ENCODE measurements at regions not wholly inside any gene's neighbourhood (a gene's known extent, or its start where the extent isn't known, plus 50 kb on each side); places are given as distances from the start of the nearest gene placed in this dataset.

DNA sequence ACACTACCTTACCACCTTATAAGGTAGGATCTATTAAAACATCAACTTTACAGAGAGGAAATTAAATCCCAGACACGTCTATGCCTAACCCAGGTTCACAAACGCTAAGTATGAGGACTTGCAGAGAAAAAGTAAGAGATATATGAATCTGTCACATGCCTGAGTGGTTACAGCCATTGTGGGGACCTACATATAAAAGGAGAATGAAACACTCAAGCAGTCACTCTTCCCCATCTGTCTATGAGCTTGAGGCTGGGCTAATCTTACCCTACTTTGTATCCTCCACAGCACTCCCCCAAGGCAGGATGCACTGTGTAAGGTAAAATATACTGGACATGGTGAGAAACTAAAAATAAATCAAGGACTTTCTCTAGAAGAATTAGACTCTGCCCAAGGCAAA is 339.9 kb downstream of the HNRNPD start (continued):
- TF ChIP-seq, protein P1, sequence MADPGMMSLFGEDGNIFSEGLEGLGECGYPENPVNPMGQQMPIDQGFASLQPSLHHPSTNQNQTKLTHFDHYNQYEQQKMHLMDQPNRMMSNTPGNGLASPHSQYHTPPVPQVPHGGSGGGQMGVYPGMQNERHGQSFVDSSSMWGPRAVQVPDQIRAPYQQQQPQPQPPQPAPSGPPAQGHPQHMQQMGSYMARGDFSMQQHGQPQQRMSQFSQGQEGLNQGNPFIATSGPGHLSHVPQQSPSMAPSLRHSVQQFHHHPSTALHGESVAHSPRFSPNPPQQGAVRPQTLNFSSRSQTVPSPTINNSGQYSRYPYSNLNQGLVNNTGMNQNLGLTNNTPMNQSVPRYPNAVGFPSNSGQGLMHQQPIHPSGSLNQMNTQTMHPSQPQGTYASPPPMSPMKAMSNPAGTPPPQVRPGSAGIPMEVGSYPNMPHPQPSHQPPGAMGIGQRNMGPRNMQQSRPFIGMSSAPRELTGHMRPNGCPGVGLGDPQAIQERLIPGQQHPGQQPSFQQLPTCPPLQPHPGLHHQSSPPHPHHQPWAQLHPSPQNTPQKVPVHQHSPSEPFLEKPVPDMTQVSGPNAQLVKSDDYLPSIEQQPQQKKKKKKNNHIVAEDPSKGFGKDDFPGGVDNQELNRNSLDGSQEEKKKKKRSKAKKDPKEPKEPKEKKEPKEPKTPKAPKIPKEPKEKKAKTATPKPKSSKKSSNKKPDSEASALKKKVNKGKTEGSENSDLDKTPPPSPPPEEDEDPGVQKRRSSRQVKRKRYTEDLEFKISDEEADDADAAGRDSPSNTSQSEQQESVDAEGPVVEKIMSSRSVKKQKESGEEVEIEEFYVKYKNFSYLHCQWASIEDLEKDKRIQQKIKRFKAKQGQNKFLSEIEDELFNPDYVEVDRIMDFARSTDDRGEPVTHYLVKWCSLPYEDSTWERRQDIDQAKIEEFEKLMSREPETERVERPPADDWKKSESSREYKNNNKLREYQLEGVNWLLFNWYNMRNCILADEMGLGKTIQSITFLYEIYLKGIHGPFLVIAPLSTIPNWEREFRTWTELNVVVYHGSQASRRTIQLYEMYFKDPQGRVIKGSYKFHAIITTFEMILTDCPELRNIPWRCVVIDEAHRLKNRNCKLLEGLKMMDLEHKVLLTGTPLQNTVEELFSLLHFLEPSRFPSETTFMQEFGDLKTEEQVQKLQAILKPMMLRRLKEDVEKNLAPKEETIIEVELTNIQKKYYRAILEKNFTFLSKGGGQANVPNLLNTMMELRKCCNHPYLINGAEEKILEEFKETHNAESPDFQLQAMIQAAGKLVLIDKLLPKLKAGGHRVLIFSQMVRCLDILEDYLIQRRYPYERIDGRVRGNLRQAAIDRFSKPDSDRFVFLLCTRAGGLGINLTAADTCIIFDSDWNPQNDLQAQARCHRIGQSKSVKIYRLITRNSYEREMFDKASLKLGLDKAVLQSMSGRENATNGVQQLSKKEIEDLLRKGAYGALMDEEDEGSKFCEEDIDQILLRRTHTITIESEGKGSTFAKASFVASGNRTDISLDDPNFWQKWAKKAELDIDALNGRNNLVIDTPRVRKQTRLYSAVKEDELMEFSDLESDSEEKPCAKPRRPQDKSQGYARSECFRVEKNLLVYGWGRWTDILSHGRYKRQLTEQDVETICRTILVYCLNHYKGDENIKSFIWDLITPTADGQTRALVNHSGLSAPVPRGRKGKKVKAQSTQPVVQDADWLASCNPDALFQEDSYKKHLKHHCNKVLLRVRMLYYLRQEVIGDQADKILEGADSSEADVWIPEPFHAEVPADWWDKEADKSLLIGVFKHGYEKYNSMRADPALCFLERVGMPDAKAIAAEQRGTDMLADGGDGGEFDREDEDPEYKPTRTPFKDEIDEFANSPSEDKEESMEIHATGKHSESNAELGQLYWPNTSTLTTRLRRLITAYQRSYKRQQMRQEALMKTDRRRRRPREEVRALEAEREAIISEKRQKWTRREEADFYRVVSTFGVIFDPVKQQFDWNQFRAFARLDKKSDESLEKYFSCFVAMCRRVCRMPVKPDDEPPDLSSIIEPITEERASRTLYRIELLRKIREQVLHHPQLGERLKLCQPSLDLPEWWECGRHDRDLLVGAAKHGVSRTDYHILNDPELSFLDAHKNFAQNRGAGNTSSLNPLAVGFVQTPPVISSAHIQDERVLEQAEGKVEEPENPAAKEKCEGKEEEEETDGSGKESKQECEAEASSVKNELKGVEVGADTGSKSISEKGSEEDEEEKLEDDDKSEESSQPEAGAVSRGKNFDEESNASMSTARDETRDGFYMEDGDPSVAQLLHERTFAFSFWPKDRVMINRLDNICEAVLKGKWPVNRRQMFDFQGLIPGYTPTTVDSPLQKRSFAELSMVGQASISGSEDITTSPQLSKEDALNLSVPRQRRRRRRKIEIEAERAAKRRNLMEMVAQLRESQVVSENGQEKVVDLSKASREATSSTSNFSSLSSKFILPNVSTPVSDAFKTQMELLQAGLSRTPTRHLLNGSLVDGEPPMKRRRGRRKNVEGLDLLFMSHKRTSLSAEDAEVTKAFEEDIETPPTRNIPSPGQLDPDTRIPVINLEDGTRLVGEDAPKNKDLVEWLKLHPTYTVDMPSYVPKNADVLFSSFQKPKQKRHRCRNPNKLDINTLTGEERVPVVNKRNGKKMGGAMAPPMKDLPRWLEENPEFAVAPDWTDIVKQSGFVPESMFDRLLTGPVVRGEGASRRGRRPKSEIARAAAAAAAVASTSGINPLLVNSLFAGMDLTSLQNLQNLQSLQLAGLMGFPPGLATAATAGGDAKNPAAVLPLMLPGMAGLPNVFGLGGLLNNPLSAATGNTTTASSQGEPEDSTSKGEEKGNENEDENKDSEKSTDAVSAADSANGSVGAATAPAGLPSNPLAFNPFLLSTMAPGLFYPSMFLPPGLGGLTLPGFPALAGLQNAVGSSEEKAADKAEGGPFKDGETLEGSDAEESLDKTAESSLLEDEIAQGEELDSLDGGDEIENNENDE (IDR thresholded peaks at IDR 0.05; ENCODE audit: insufficient replicate concordance, low read length) = no peak
- TF ChIP-seq EGR1 (IDR thresholded peaks at IDR 0.05; ENCODE audit: borderline replicate concordance, low read depth, low read length) (no peak), CHD1 (IDR thresholded peaks at IDR 0.05; ENCODE audit: low read depth, low read length) (no peak), RFX5 (IDR thresholded peaks at IDR 0.05; ENCODE audit: borderline replicate concordance, low read depth, low read length) (no peak)

Data from H1 (cell line).